Neural crest cell (in vitro differentiated cells): ENCODE measurements at regions not wholly inside any gene's neighbourhood (a gene's known extent, or its start where the extent isn't known, plus 50 kb on each side); places are given as distances from the start of the nearest gene placed in this dataset.

Source experiments
- DNase-seq: peaks from one replicate; pipeline ENCODE4 v3.0.0; 2021; ENCODE audit warnings: low read depth, mixed read lengths, low spot score
- H3K27ac Mint-ChIP-seq: one replicate; pipeline ENCODE4 v1.8.0; 2021; ENCODE audit warnings: mild to moderate bottlenecking, mixed read lengths; ENCODE audit not compliant: unreplicated experiment
- H3K27me3 Mint-ChIP-seq: 2 replicates; pipeline ENCODE4 v1.8.0; 2021; ENCODE audit warnings: low read depth, mild to moderate bottlenecking, mixed read lengths
- H3K36me3 Mint-ChIP-seq: 2 replicates; pipeline ENCODE4 v1.8.0; 2021; ENCODE audit warnings: low read depth, mild to moderate bottlenecking, mixed read lengths
- H3K4me1 Mint-ChIP-seq: 2 replicates; pipeline ENCODE4 v1.8.0; 2021; ENCODE audit warnings: mixed read lengths
- H3K4me3 Mint-ChIP-seq: one replicate; pipeline ENCODE4 v1.8.0; 2021; ENCODE audit warnings: mild to moderate bottlenecking, mixed read lengths
- H3K9me3 Mint-ChIP-seq: 2 replicates; pipeline ENCODE4 v1.8.0; 2021; ENCODE audit warnings: mixed read lengths
- CTCF ChIP-seq: fragments of 200-600 bp; sonication (generic); conservative IDR thresholded peaks from 2 replicates; pipeline ENCODE4 v1.5.0; 2021; ENCODE audit warnings: antibody characterized with exemption, mild to moderate bottlenecking

GRCh38 chr13:103903790-103904189 lies 837.6 kb upstream of the SLC10A2 start:
- TF ChIP-seq CTCF: no peak
- Mint-ChIP-seq H3K27ac (no peak overlapping the region), H3K27me3 (no peaks in the 10 kb centered on the region), H3K4me3 (no peak overlapping the region), H3K9me3 (peaks cover 4% of the 10 kb centered on the region), H3K36me3 (no peaks in the 10 kb centered on the region), H3K4me1 (no peaks in the 10 kb centered on the region)
- no peak for DNase-seq

GRCh38 chr13:103898481-103898880 lies 832.3 kb upstream of the SLC10A2 start:
- peaks cover 2% of the 10 kb centered on the region for H3K9me3 Mint-ChIP-seq
- no peak overlapping the region for H3K27ac Mint-ChIP-seq
- H3K36me3 Mint-ChIP-seq: no peaks in the 10 kb centered on the region
- DNase-seq: no peak
- H3K4me3 Mint-ChIP-seq: no peak overlapping the region
- H3K27me3 Mint-ChIP-seq: no peaks in the 10 kb centered on the region
- H3K4me1 Mint-ChIP-seq: no peaks in the 10 kb centered on the region
- TF ChIP-seq CTCF: no peak

- H3K36me3 Mint-ChIP-seq: no peaks in the 10 kb centered on the region
- peaks cover 6% of the 10 kb centered on the region for H3K9me3 Mint-ChIP-seq
- DNase-seq: no peak
- no peak overlapping the region for H3K4me3 Mint-ChIP-seq
- no peak overlapping the region for H3K27ac Mint-ChIP-seq
- no peaks in the 10 kb centered on the region for H3K4me1 Mint-ChIP-seq
- no peak for TF ChIP-seq CTCF
- H3K27me3 Mint-ChIP-seq: no peaks in the 10 kb centered on the region
These were observed 829.8 kb upstream of the SLC10A2 start for GRCh38 chr13:103895835-103896531.

GRCh38 chr13:103894626-103895025 lies 828.4 kb upstream of the SLC10A2 start:
- DNase-seq: no peak
- Mint-ChIP-seq H3K27ac (no peak overlapping the region), H3K36me3 (no peaks in the 10 kb centered on the region), H3K9me3 (peaks cover 6% of the 10 kb centered on the region), H3K27me3 (no peaks in the 10 kb centered on the region), H3K4me1 (no peaks in the 10 kb centered on the region), H3K4me3 (no peak overlapping the region)
- TF ChIP-seq CTCF: no peak

GRCh38 chr13:103884101-103884723 lies 818.0 kb upstream of the SLC10A2 start:
- H3K4me3 Mint-ChIP-seq: peak overlapping the region; percentile 38
- H3K36me3 Mint-ChIP-seq: peaks cover 3% of the 10 kb centered on the region
- no peaks in the 10 kb centered on the region for H3K9me3 Mint-ChIP-seq
- H3K27ac Mint-ChIP-seq: peak overlapping the region; percentile 89
- no peak for TF ChIP-seq CTCF
- DNase-seq: no peak
- peaks cover 29% of the 10 kb centered on the region for H3K4me1 Mint-ChIP-seq
- no peaks in the 10 kb centered on the region for H3K27me3 Mint-ChIP-seq
